Prostate gland (tissue), 2 donors: ENCODE measurements at regions not wholly inside any gene's neighbourhood (a gene's known extent, or its start where the extent isn't known, plus 50 kb on each side); places are given as distances from the start of the nearest gene placed in this dataset.

ENCODE experiments used
- DNase-seq: peaks from one replicate; pipeline ENCODE4 v3.0.0-alpha.2; 2019; ENCODE audit warnings: low spot score
- H3K27ac ChIP-seq, 2 donors: fragments of 200-600 bp; sonication (generic); 2 replicates each; pipeline ENCODE4 v1.5.1; 2017 to 2019
- H3K27me3 ChIP-seq: fragments of 200-600 bp; sonication (generic); replicated peaks from 2 replicates; pipeline ENCODE4 v1.5.1; 2019; ENCODE audit not compliant: insufficient read depth
- H3K36me3 ChIP-seq, 2 donors: fragments of 200-600 bp; sonication (generic); 1 replicate in 1 of 2; 2 replicates in 1 of 2; pipeline versions ENCODE4 v1.5.1 to v1.8.1; 2017 to 2019
- H3K4me1 ChIP-seq: fragments of 200-600 bp; sonication (generic); replicated peaks from 2 replicates; pipeline ENCODE4 v1.5.1; 2019
- H3K4me3 ChIP-seq, 2 donors: fragments of 200-600 bp; sonication (generic); 2 replicates each; pipeline ENCODE4 v1.5.1; 2017 to 2019
- H3K9me3 ChIP-seq: fragments of 200-600 bp; sonication (generic); 2 replicates; pipeline ENCODE4 v1.5.1; 2017
- CTCF ChIP-seq, 4 experiments: fragments of 200-600 bp in 2 of 4; fragments of 450-650 bp in 2 of 4; sonication (generic) in 2 of 4; IDR thresholded peaks; 1 replicate in 3 of 4; 2 replicates in 1 of 4; pipeline ENCODE4 v1.5.1; 2016 to 2019; ENCODE audit warnings: antibody characterized with exemption in 4 of 4, mild to moderate bottlenecking in 2 of 4, moderate library complexity in 2 of 4
- POLR2A ChIP-seq: fragments of 450-650 bp; IDR thresholded peaks from one replicate; pipeline ENCODE4 v1.6.1; 2016; ENCODE audit warnings: antibody characterized with exemption, mild to moderate bottlenecking
- POLR2AphosphoS5 ChIP-seq: sonication (generic); formaldehyde crosslinking; IDR thresholded peaks from one replicate; pipeline ENCODE4 v1.6.1; 2017; ENCODE audit warnings: antibody characterized with exemption
- WGBS: methylation state at CpG from one replicate; pipeline ENCODE4 v1.1.5; 2018; 5-methylcytosine and 5-hydroxymethylcytosine counted together
- intact Hi-C: fragments of 100-400 bp; cut with DNase I; formaldehyde crosslinking; loops from one replicate; pipeline ENCODE4 v1.14.2; 2022

GRCh38 chr15:62760538-62760937 lies 282.0 kb upstream of the TPM1 start:
- H3K27ac ChIP-seq: no peak overlapping the region
- H3K4me3 ChIP-seq: no peak overlapping the region
- H3K4me1 ChIP-seq: no peaks in the 10 kb centered on the region
- H3K27me3 ChIP-seq: no peaks in the 10 kb centered on the region
- H3K9me3 ChIP-seq: no peaks in the 10 kb centered on the region
- intact Hi-C loops: no loop called here
- 94% methylated on average over 3 of the region's 3 CpGs for WGBS
- DNase-seq: no peak
- peaks cover 0 to 4% of the 10 kb centered on the region in 2 donors for H3K36me3 ChIP-seq
- no peak for TF ChIP-seq POLR2A

GRCh38 chr15:62765916-62766315 lies 276.6 kb upstream of the TPM1 start:
- intact Hi-C loops: no loop called here
- 93% methylated on average over 4 of the region's 4 CpGs for WGBS
- H3K9me3 ChIP-seq: no peaks in the 10 kb centered on the region
- DNase-seq: no peak
- H3K4me1 ChIP-seq: no peaks in the 10 kb centered on the region
- no peaks in the 10 kb centered on the region for H3K36me3 ChIP-seq
- no peak for TF ChIP-seq CTCF (IDR thresholded peaks at IDR 0.05)
- TF ChIP-seq POLR2AphosphoS5: no peak
- no peak for TF ChIP-seq POLR2A
- H3K27me3 ChIP-seq: no peaks in the 10 kb centered on the region
- H3K4me3 ChIP-seq: no peak overlapping the region
- H3K27ac ChIP-seq: no peak overlapping the region

GRCh38 chr15:62766599-62766998 lies 275.9 kb upstream of the TPM1 start:
- H3K4me1 ChIP-seq: no peaks in the 10 kb centered on the region
- DNase-seq: no peak
- TF ChIP-seq CTCF (IDR thresholded peaks at IDR 0.05) (no peak), POLR2AphosphoS5 (no peak), POLR2A (no peak)
- H3K4me3 ChIP-seq: no peak overlapping the region
- WGBS: 73% methylated on average over 4 of the region's 4 CpGs
- intact Hi-C loops: no loop called here
- no peak overlapping the region for H3K27ac ChIP-seq
- H3K27me3 ChIP-seq: no peaks in the 10 kb centered on the region
- H3K9me3 ChIP-seq: no peaks in the 10 kb centered on the region
- H3K36me3 ChIP-seq: no peaks in the 10 kb centered on the region

- intact Hi-C loops: no loop called here
- Histone ChIP-seq H3K27me3 (no peaks in the 10 kb centered on the region), H3K9me3 (no peaks in the 10 kb centered on the region), H3K27ac (no peak overlapping the region), H3K4me3 (no peak overlapping the region), H3K36me3 (no peaks in the 10 kb centered on the region), H3K4me1 (no peaks in the 10 kb centered on the region)
- 96% methylated on average over 3 of the region's 3 CpGs for WGBS
- DNase-seq: no peak
- TF ChIP-seq POLR2A (no peak), POLR2AphosphoS5 (no peak), CTCF (IDR thresholded peaks at IDR 0.05) (no peak)
Measured at GRCh38 chr15:62769604-62770003, 272.9 kb upstream of the TPM1 start.

GRCh38 chr15:62770111-62770660 lies 272.4 kb upstream of the TPM1 start:
- no peak for DNase-seq
- no peaks in the 10 kb centered on the region for H3K27me3 ChIP-seq
- no peaks in the 10 kb centered on the region for H3K9me3 ChIP-seq
- intact Hi-C loops: no loop called here
- TF ChIP-seq CTCF (IDR thresholded peaks at IDR 0.05) (no peak), POLR2AphosphoS5 (no peak), POLR2A (no peak)
- H3K4me1 ChIP-seq: no peaks in the 10 kb centered on the region
- no peaks in the 10 kb centered on the region for H3K36me3 ChIP-seq
- WGBS: 95% methylated on average over 11 of the region's 11 CpGs
- no peak overlapping the region for H3K4me3 ChIP-seq
- H3K27ac ChIP-seq: no peak overlapping the region
